ENCODE measurements at regions not wholly inside any gene's neighbourhood (a gene's known extent, or its start where the extent isn't known, plus 50 kb on each side); places are given as distances from the start of the nearest gene placed in this dataset.

- H3K4me1 ChIP-seq: peaks cover 5% of the 10 kb centered on the region
- no peaks in the 10 kb centered on the region for H3K36me3 ChIP-seq (ENCODE audit: insufficient read depth in 1 of 2, low read depth in 1 of 2)
- DNase-seq (no peak), ATAC-seq (peak in 3 of 4 donors; percentile 40 to 57 (median 42))
- 42 to 74% (median 49%) methylated on average over 7 of the region's 7 CpGs for WGBS, 3 donors
- intact Hi-C loops (cut with DNase I): no loop called here
- no peak for TF ChIP-seq CTCF (IDR thresholded peaks at IDR 0.05)
- no peak overlapping the region for H3K27ac ChIP-seq
- peak overlapping the region; percentile 32 for H3K4me3 ChIP-seq
- H3K27me3 ChIP-seq (ENCODE audit: insufficient read depth in 3 of 3, low read length in 2 of 3): no peaks in the 10 kb centered on the region
- no peaks in the 10 kb centered on the region for H3K9me3 ChIP-seq
Measured at GRCh38 chr3:28863186-28863585, 417.7 kb upstream of the RBMS3 start.

- intact Hi-C loops (cut with DNase I): no loop called here
- no peak overlapping the region for H3K4me3 ChIP-seq
- DNase-seq (no peak), ATAC-seq (peak in 1 of 4 donors; percentile 31)
- peaks cover 5% of the 10 kb centered on the region for H3K4me1 ChIP-seq
- WGBS, 3 donors: 13 to 18% (median 15%) methylated on average over 2 of the region's 2 CpGs
- H3K9me3 ChIP-seq: no peaks in the 10 kb centered on the region
- no peak for TF ChIP-seq CTCF (IDR thresholded peaks at IDR 0.05)
- H3K27me3 ChIP-seq (ENCODE audit: insufficient read depth in 3 of 3, low read length in 2 of 3): no peaks in the 10 kb centered on the region
- peak overlapping the region; percentile 17 for H3K27ac ChIP-seq
- H3K36me3 ChIP-seq (ENCODE audit: insufficient read depth in 1 of 2, low read depth in 1 of 2): no peaks in the 10 kb centered on the region
Measured at GRCh38 chr3:28867836-28868235, 413.0 kb upstream of the RBMS3 start.

- no peak for DNase-seq
- intact Hi-C loops (cut with DNase I): no loop called here
- Histone ChIP-seq H3K4me1 (no peaks in the 10 kb centered on the region), H3K36me3 (ENCODE audit: insufficient read depth in 1 of 2, low read depth in 1 of 2) (no peaks in the 10 kb centered on the region), H3K9me3 (no peaks in the 10 kb centered on the region), H3K27me3 (ENCODE audit: insufficient read depth in 3 of 3, low read length in 2 of 3) (no peaks in the 10 kb centered on the region), H3K27ac (no peak overlapping the region), H3K4me3 (no peak overlapping the region)
- ATAC-seq: no peak
- WGBS, 3 donors: 78 to 82% (median 79%) methylated on average over 2 of the region's 2 CpGs
- no peak for TF ChIP-seq CTCF (IDR thresholded peaks at IDR 0.05)
Measured at GRCh38 chr3:28868897-28869296, 412.0 kb upstream of the RBMS3 start.

GRCh38 chr3:28877912-28878311 lies 403.0 kb upstream of the RBMS3 start:
- no peak for TF ChIP-seq CTCF (IDR thresholded peaks at IDR 0.05)
- H3K27ac ChIP-seq: no peak overlapping the region
- ATAC-seq: no peak
- no peaks in the 10 kb centered on the region for H3K9me3 ChIP-seq
- intact Hi-C loops (cut with DNase I): no loop called here
- DNase-seq: no peak
- H3K4me3 ChIP-seq: no peak overlapping the region
- H3K36me3 ChIP-seq (ENCODE audit: insufficient read depth in 1 of 2, low read depth in 1 of 2): no peaks in the 10 kb centered on the region
- H3K4me1 ChIP-seq: peaks cover 28% of the 10 kb centered on the region
- 94 to 97% (median 97%) methylated on average over 1 of the region's 1 CpG for WGBS, 3 donors
- H3K27me3 ChIP-seq (ENCODE audit: insufficient read depth in 3 of 3, low read length in 2 of 3): no peaks in the 10 kb centered on the region

GRCh38 chr3:28890373-28890772 lies 390.5 kb upstream of the RBMS3 start:
- H3K9me3 ChIP-seq: no peaks in the 10 kb centered on the region
- no peak for ATAC-seq
- H3K27ac ChIP-seq: no peak overlapping the region
- 71 to 77% (median 73%) methylated on average over 1 of the region's 1 CpG for WGBS, 3 donors
- no peaks in the 10 kb centered on the region for H3K27me3 ChIP-seq (ENCODE audit: insufficient read depth in 3 of 3, low read length in 2 of 3)
- H3K36me3 ChIP-seq (ENCODE audit: insufficient read depth in 1 of 2, low read depth in 1 of 2): no peaks in the 10 kb centered on the region
- DNase-seq: no peak
- intact Hi-C loops (cut with DNase I): no loop called here
- no peak overlapping the region for H3K4me3 ChIP-seq
- no peaks in the 10 kb centered on the region for H3K4me1 ChIP-seq
- TF ChIP-seq CTCF (IDR thresholded peaks at IDR 0.05): no peak

All from psoas muscle (tissue), 7 donors.